Amygdala (tissue), 56 donors: ENCODE measurements at regions not wholly inside any gene's neighbourhood (a gene's known extent, or its start where the extent isn't known, plus 50 kb on each side); places are given as distances from the start of the nearest gene placed in this dataset.

Experiments used
- DNase-seq, 56 donors: peaks; one replicate each; lab custom pipeline; 2025; lab: John Stamatoyannopoulos, UW

GRCh38 chr9:109880276-109881169 lies 100.5 kb downstream of the PALM2AKAP2 start:
- DNase-seq = no peak

- DNase-seq = no peak
Measured at GRCh38 chr9:109883623-109884022, 103.6 kb downstream of the PALM2AKAP2 start.

- DNase-seq = peak in 6 of 56 donors; percentile 17 to 24 (median 23)
Measured at GRCh38 chr9:109886041-109886440, 106.0 kb downstream of the PALM2AKAP2 start.

- DNase-seq = no peak
Measured at GRCh38 chr9:109886617-109887016, 106.6 kb downstream of the PALM2AKAP2 start.

GRCh38 chr9:109887079-109887478 lies 107.1 kb downstream of the PALM2AKAP2 start:
- peak in 6 of 56 donors; percentile 9 to 57 (median 20) for DNase-seq

- DNase-seq = no peak
Measured at GRCh38 chr9:109888695-109889094, 108.7 kb downstream of the PALM2AKAP2 start.

- DNase-seq = peak in 1 of 56 donors; percentile 5
Measured at GRCh38 chr9:109889456-109889855, 109.5 kb downstream of the PALM2AKAP2 start.

- no peak for DNase-seq
Measured at GRCh38 chr9:109893241-109893640, 113.2 kb downstream of the PALM2AKAP2 start.

GRCh38 chr9:109894473-109894872 lies 114.5 kb downstream of the PALM2AKAP2 start:
- DNase-seq = no peak

GRCh38 chr9:109894921-109895758 lies 115.1 kb downstream of the PALM2AKAP2 start:
- peak in 2 of 56 donors; percentile 6 to 14 for DNase-seq

- no peak for DNase-seq
Measured at GRCh38 chr9:109901201-109901600, 121.2 kb downstream of the PALM2AKAP2 start.

- DNase-seq = peak in 20 of 56 donors; percentile 6 to 50 (median 17)
Measured at GRCh38 chr9:109903515-109904138, 123.6 kb downstream of the PALM2AKAP2 start.

- DNase-seq = no peak
Measured at GRCh38 chr9:109904666-109905065, 124.7 kb downstream of the PALM2AKAP2 start.

GRCh38 chr9:109905472-109905871 lies 125.5 kb downstream of the PALM2AKAP2 start:
- no peak for DNase-seq

GRCh38 chr9:109906766-109907382 lies 126.9 kb downstream of the PALM2AKAP2 start:
- DNase-seq = peak in 1 of 56 donors; percentile 11

GRCh38 chr9:109907400-109907799 lies 127.4 kb downstream of the PALM2AKAP2 start:
- peak in 11 of 56 donors; percentile 7 to 38 (median 23) for DNase-seq

GRCh38 chr9:109907810-109908458 lies 127.9 kb downstream of the PALM2AKAP2 start:
- DNase-seq = no peak

GRCh38 chr9:109908459-109909390 lies 128.7 kb downstream of the PALM2AKAP2 start:
- no peak for DNase-seq
